GM21423 (cell line): ENCODE measurements at regions not wholly inside any gene's neighbourhood (a gene's known extent, or its start where the extent isn't known, plus 50 kb on each side); places are given as distances from the start of the nearest gene placed in this dataset.
"Not testable (repeated sequence)": the region's sequence is repeated elsewhere in the genome, so short reads cannot be mapped to it uniquely, and the experiment has no call there.

Source experiments
- ATAC-seq: cut with Tn5 transposase; IDR thresholded peaks from one replicate; pipeline ENCODE4 v1.9.1; 2021; ENCODE audit warnings: mild to moderate bottlenecking, moderate library complexity; ENCODE audit not compliant: unreplicated experiment

- ATAC-seq = no peak
These were observed 118.7 kb upstream of the KRR1 start for GRCh38 chr12:75630091-75630490.

- no peak for ATAC-seq
These were observed 117.5 kb upstream of the KRR1 start for GRCh38 chr12:75628916-75629315.

GRCh38 chr12:75628511-75628910 is 117.1 kb upstream of the KRR1 start:
- ATAC-seq = no peak

- ATAC-seq = no peak
These were observed 112.3 kb upstream of the KRR1 start for GRCh38 chr12:75623631-75624154.

GRCh38 chr12:75622492-75622891 is 111.1 kb upstream of the KRR1 start:
- ATAC-seq = no peak

- ATAC-seq = not testable (repeated sequence)
These were observed 103.0 kb upstream of the KRR1 start for GRCh38 chr12:75614396-75614795.

GRCh38 chr12:75613981-75614380 is 102.6 kb upstream of the KRR1 start:
- no peak for ATAC-seq

GRCh38 chr12:75611041-75611440 is 99.6 kb upstream of the KRR1 start:
- no peak for ATAC-seq

- no peak for ATAC-seq
These were observed 95.5 kb upstream of the KRR1 start for GRCh38 chr12:75606956-75607355.

GRCh38 chr12:75606151-75606550 is 94.7 kb upstream of the KRR1 start:
- ATAC-seq = no peak

- ATAC-seq = no peak
These were observed 92.1 kb upstream of the KRR1 start for GRCh38 chr12:75603475-75603874.

- ATAC-seq = no peak
These were observed 90.7 kb upstream of the KRR1 start for GRCh38 chr12:75602106-75602505.

GRCh38 chr12:75600146-75600545 is 88.7 kb upstream of the KRR1 start:
- ATAC-seq = no peak

GRCh38 chr12:75599061-75599460 is 87.7 kb upstream of the KRR1 start:
- no peak for ATAC-seq

GRCh38 chr12:75596406-75596805 is 85.0 kb upstream of the KRR1 start:
- no peak for ATAC-seq

GRCh38 chr12:75592638-75593335 is 81.4 kb upstream of the KRR1 start:
- ATAC-seq = no peak

GRCh38 chr12:75592086-75592485 is 80.7 kb upstream of the KRR1 start:
- no peak for ATAC-seq

GRCh38 chr12:75591628-75592027 is 80.2 kb upstream of the KRR1 start:
- no peak for ATAC-seq

- no peak for ATAC-seq
These were observed 78.4 kb upstream of the KRR1 start for GRCh38 chr12:75589801-75590200.

GRCh38 chr12:75587340-75588106 is 76.1 kb upstream of the KRR1 start:
- no peak for ATAC-seq

GRCh38 chr12:75585330-75585729 is 73.9 kb upstream of the KRR1 start:
- ATAC-seq = no peak

GRCh38 chr12:75583355-75583754 is 71.9 kb upstream of the KRR1 start:
- no peak for ATAC-seq
